Stimulated activated CD4-positive, alpha-beta T cell treated with anti-CD3 and anti-CD28 coated beads, Interleukin-4, amount 100 ng/mL, for 1 hour (primary cell): ENCODE measurements at regions not wholly inside any gene's neighbourhood (a gene's known extent, or its start where the extent isn't known, plus 50 kb on each side); places are given as distances from the start of the nearest gene placed in this dataset.
"Not testable (repeated sequence)": the region's sequence is repeated elsewhere in the genome, so short reads cannot be mapped to it uniquely, and the experiment has no call there.

Experiments used
- DNase-seq: peaks from one replicate; pipeline ENCODE4 v3.0.0-alpha.2; 2020

DNA sequence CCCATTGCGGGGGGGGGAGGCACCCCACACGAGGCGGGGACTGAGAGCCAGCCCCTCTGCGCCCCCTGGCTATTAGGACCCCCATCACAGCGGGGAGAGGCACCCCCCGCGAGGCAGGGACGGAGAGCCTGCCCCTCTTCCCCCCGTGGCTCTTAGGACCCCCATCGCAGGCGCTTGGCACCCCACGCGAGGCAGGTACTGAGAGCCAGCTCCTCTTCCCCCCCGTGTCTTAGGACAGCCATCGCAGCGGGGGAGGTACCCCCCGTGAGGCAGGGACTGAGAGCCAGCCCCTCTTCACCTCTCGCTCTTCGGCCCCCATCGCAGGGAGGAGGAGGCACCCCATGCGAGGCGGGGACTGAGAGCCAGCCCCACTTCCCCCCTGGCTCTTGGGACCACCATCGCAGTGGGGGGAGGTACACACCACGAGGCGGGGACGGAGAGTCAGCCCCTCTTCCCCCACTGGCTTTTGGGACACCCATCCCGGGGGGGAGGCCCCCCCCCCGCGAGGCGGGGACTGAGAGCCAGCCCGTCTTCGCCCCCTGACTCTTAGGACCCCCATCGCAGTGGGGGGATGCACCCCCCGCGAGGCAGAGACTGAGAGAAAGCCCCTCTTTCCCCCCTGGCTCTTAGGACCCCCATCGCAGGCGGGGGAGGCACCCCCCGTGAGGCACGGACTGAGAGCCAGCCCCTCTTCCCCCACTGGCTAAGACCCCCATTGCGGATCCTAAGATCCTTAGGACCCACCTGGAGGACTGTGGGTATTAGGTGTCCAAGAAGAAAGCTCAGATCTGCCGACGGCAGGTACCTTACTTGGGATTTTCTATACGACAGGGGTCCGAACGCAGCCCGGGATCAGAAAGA lies 198.6 kb upstream of the PZP start:
- no peak for DNase-seq

DNA sequence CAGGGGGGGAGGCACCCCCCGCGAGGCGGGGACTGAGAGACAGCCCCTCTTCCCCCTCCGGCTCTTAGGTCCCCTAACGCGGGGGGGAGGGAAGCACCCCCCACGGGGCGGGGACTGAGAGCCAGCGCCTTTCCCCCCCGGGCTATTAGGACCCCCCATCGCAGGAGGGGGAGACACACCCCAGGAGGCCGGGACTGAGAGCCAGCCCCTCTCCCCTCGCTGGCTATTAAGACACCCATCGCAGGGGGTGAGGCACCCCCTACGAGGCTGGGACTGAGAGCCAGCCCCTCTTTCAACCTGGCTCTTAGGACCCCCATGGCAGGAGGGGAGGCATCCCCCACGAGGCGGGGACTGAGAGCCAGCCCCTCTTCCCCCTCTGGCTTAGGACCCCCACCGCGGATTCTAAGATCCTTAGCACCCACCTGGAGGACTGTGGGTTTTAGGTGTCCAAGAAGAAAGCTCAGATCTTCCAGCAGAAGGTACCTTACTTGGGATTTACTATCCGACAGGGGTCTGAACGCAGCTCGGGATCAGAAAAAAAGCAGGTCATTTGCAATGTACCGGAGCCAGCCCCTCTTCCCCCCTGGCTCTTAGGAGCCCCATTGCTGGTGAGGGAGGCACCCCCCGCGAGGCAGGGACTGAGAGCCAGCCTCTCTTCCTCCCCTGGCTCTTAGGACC lies 197.8 kb upstream of the PZP start:
- DNase-seq = no peak

DNA sequence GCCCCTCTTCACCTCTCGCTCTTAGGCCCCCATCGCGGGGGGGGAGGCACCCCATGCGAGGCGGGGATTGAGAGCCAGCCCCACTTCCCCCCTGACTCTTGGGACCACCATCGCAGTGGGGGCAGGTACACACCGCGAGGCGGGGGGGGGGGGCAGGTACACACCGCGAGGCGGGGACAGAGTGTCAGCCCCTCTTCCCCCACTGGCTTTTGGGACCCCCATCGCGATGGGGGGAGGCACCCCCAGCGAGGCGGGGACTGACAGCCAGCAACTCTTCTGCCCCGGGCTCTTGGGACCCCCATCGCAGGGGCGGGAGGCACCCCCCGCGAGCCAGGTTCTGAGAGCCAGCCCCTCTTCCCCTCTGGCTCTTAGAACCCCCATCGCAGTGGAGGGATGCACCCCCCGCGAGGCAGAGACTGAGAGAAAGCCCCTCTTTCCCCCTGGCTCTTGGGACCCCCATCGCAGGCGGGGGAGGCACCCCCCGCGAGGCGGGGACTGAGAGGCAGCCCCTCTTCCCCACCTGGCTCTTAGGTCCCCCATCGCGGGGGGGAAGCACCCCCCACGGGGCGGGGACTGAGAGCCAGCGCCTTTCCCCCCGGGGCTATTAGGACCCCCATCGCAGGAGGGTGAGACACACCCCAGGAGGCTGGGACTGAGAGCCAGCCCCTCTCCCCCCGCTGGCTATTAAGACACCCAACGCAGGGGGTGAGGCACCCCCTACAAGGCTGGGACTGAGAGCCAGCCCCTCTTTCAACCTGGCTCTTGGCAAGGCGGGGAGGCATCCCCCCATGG lies 196.5 kb upstream of the PZP start:
- DNase-seq = peak; percentile 13

DNA sequence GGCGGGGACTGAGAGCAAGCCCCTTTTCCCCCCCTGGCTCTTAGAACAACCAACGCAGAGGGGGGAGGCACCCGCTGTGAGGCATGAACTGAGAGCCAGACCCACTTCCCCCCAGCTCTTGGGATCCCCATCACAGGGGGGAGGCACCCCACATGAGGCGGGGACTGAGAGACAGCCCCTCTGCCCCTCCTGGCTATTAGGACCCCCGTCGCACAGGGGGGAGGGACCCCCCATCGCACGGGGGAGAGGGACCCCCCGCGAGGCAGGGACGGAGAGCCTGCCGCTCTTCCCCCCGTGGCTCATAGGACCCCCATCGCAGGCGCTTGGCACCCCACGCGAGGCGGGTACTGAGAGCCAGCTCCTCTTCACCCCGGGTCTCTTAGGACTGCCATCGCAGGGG lies 195.8 kb upstream of the PZP start:
- no peak for DNase-seq

DNA sequence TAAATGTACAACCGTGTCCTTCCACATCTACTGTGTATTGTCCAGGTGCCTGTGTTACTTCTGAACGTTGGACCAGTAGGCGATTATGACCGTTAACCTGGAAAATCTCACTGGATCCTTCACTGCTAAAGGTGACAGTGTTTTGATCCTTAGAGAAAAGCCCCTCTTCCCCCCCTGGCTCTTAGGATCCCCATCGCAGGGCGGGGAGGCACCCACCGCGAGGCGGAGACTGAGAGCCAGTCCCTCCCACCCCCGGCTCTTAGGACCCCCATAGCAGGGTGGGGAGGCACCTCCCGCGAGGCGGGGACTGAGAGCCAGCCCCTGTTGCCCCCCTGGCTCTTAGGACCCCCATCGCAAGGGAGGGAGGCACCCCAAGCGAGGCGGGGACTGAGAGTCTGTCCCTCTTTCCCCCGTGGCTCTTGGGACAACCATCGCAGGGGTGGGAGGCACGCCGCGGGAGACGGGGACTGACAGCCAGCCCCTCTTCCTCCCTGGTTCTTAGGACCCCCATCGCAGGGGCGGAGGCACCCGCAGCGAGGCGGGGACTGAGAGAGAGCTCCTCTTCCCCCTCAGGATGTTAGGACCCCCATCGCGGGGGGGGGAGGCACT lies 194.3 kb upstream of the PZP start:
- DNase-seq = not testable (repeated sequence)

DNA sequence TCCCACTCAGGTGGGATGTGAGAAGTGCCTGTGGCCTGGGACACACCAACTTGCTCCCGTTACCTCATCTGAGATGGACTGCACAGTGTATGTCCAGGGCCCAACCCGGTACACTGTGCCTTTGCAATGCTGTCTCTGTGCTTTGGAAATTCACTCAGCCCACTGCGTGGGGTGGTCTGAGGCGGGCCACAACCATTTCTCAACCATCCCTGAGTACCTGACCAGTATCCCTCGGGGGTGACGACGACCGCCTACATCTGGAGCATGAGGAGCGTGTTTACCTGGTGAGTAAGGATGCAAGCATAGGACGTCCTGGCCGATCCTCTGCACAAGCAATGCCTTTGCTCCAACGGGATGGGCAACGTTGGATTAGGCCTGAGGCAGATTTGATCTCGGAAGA lies 188.2 kb upstream of the PZP start:
- not testable (repeated sequence) for DNase-seq

DNA sequence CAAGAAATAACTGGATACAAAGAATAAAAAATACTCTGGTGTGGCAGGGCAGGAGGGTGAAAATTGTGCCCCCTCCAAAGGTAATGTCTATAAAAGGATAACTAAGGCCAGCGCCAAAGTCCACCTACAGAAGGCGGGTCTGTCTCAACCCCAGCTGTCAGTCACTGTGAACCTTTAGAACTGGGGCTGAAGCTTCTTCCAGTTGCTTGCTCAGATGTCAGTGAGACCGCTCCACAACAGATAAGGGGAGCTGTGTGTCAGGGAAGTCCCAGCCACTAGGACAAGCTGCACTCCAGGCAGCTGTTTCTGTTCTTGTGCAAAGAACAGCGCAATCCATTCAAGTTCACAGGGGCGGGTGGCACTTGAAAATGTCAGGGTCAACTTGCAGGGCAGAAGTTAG lies 187.0 kb upstream of the PZP start:
- DNase-seq = not testable (repeated sequence)

DNA sequence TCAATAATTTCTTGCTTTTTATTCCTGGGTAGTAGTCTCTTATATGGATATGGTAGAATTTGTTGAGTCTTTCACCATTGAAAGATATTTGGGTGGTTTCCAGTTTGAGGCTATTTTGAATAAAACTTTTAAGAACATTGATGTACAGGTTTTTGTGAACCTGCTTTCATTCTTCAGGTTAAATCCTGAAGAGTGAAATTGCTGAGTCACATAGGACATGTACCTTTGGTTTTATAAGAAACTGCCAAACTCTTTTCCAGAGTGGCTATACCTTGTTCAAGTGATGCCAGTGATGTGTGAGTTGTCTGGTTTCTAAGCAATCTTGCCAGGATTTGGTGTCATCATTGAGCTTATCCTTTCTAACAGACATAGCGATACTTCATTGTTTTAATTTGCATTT lies 184.6 kb upstream of the PZP start:
- DNase-seq = no peak

DNA sequence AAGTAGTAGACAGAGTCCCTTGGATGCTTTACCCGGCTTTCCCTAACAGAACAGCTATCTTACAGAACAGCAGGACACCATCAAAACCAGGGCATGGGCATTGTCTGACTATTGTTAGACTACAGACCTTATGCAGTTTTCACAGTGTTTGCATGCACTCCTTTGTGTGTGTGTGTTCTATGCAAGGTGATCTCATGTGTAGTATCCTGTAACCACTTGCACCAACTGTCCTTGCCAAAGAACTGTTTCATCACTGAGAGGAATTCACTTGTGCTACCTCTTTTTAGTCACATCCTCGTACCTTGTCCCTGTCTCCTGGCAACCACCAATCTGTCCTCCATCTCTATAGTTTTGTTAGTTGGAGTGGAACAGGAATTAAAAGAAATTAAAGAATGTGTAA lies 183.6 kb upstream of the PZP start:
- DNase-seq = no peak

DNA sequence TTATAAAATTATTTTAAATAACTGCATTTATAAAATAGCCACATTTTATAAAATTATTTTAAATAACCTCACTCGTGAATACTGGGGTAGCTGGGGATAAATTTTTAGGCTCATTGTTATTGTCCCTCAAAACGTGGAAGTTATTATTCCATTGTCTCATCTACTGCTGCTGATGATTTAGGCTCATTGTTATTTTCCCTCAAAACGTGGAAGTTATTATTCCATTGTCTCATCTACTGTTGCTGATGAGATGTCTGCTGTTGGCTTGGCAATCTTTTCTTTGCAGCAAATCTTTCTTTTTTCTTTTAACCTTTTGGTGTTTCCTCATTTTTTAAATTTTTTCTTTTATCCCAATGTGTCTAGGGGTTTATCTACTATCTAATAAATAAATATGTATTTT lies 182.6 kb upstream of the PZP start:
- DNase-seq = no peak

DNA sequence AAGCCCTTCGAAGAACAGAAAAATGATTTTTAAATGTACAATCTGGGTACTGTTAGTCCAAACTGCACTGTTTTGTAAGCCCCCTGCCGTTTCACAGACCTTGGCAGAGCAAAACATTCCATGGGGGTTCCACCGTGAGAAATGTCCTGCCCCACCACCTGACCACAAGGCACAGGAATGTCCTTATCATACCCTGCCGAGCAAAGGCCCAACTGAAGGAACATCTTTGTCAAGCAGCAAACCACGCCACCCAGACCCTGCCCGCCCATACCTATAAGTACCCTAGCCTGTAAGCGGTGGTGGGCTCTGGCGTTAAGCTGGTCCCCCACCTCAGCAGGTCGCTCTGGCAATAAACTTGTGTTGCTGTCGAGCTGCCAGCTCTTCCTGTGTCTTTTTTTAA lies 181.6 kb upstream of the PZP start:
- no peak for DNase-seq

DNA sequence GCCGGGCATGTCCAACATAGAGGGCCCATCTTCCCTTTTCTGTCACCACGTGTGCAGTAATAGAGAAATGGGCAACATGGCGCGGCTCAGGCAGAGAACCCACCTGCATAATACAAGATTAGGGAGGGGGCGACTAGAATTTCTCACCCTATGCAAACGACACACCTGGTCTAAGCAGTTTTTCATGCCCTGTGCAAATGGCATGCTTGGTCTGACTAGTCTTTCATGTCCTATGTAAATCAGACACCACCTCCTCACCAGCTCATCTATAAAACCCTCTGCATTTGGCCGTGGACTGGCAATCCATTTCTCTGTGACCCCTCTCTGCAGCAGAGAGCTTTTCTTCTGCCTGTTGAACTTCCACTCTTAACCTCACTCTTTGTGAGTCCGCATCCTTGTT lies 180.2 kb upstream of the PZP start:
- DNase-seq = no peak

DNA sequence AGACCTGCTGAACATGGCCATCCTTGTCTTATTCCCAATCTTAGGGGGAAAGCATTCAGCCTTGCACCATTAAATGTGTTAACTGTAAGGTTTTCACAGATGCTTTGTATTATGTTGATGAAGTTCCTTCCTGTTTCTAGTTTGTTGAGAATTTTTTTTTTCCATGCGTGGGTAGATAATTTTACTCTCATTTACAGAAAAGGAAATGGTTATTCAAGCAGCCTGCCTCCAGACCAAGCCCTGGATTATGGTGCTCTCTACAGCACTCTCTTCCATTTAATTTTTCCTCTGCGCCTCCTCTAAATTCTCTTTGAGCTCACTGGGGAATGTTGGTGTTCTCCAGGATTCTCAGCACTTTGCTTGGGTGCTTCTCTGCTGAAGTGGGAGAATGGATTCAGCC lies 179.3 kb upstream of the PZP start:
- DNase-seq = no peak

DNA sequence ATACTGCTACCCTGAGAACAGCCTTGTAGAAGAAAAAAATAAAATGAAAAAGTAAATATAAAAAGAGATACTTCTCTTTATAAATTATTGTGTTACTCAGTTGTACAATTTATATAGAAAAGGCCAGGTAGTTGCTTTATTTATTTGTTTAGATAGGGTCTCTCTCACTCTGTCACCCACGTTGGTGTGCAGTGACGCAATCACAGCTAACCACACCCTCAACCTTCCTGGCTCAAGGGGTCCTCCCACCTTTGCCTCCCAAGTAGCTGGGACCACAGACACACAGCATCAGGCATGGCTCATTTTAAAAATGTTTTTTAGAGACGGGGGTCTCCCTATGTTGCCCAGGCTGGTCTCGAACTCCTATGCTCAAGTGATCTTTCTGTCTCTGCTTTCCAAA lies 175.4 kb upstream of the PZP start:
- no peak for DNase-seq

DNA sequence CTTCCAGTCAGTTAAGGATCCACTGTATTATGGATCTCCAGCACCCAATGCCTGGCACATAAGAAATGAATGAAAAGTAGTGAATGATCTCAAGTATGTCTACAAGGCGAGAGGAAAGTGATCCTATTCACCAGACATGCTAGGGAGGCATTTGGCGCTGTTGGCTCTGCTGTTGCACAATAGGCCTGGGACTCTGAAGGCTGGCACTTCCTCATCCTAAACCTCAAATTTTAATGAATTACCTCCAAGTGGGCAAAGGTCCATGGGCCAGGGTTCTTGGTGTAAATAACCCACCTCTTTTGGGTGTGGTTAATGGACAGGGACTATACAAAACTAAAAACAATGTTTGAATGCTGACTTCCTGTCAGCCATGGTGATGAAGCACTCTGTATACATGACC lies 173.4 kb upstream of the PZP start:
- DNase-seq = no peak

DNA sequence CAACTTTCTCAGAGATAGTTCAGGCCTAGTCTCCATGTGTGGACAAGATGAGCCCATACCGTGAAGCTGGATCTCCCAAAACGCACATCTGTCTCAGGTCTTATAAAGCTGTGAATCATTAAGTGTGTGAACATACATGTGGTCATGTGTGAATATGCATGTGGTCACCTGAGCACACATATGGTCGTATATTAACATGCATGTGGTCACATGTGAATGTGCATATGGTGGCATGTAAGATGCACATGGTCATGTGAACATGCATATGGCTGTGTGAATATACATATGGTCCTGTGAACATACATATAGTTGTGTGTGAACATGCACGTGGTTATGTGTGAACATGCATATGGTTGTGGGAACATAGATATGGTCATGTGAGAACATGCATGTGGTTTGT lies 172.5 kb upstream of the PZP start:
- DNase-seq = no peak

DNA sequence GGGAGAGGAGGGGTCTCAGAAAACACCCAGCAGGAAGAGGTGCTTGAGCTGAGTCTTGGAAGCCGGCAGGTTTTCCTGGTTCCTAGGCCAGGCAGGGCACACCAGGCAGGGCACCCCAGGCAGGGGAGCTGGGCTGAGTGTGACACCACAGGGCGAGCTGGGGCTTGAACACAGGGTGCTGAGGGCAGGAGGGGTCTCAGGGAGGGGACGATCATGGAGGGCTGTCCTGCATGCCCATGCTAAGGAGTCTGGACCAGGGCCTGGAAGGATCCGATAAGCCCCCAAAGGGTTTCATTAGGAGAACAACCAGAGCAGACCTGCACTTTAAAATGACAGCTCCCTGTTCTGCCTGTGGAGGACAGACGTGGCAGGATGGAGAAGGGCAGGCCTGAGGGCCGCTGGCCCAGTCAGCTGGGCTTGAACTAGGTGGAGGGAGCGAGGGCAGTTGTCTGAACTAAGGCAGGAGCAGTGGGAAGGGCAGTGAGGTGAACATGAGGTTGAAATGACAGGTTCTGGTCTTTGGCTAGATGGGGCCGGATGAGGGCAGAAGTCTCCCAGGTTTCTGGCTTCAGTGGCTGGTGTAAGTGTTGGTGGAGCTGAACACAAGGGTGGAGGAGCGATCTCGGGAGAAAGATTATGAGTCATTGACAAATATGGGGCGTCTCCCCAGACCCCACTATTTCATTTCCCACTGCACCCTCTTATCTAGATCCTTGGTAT lies 171.0 kb upstream of the PZP start:
- no peak for DNase-seq

DNA sequence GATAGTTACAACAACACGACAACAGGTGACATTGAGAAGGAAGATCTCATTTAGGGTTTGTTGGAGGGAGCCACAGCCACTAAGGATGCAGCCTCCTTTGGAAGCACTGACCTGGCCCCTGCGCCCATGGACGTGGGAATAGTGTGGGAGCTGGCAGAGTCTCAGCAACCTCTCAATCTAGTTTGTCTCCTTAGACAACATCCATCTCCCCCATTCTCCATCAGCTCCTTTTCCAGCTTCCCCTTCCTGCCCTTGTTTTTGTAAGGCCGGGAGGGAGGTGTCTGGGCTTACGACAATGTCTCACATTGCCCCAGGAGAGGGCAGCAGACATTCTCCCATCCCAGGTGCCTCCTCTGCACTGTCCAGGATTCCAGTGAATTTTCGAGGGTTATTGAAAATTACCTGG lies 170.2 kb upstream of the PZP start:
- DNase-seq = no peak

DNA sequence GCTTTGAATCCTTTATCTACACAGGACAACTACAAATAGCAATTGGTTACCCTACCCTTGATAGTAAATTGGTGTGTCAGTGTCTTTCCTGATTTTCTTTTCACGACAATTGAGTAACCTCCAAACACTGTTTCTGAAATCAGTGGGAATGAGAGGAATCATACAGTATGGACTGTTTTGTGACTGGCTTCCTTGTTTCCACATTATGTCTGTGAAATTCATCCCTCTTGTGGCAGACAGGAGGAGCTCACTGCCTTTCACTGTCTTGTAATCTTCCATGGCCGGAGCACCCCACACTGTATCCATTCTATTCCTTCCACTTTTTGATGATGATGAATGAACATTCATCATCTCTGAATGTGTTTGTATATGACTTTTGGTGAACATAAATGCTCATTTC lies 164.0 kb upstream of the PZP start:
- DNase-seq = no peak

DNA sequence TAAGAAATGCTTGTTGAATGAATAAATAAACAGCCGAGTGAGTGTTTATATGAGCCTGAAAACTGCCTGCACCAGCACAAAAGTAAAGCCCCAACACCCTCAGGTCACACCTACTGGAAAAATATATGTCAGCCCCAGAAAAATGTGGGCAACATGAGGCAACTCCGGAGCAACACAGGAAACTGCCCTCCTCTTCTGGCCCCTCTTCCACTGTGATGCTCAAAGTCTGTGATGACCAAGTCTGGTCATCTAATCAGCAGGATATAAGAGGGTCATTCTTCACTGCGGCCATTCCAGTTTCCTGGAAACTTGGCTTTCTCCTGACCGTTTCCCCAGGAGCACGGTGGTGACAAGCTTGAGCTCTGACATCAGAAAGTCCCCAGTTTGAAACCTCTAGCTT lies 159.6 kb upstream of the PZP start:
- no peak for DNase-seq

DNA sequence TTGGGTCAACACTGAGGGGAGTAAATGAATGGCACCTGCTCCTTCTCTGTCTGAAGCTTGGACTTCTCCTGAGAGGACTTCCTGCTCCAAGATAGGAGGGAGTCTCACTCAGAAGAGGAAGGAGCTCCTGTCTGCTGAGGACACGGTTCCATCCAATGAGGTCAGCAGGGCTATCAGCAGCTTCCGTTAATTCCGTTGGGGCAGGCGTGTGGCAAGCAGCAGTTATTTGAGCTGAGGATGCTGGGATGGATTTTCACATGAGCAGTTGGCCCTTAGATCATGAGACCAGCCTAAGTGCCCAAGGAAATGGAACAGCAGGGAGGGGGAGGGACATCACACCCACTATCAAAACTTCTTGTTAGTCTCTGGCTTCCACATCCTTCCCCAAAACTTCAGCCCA lies 159.0 kb upstream of the PZP start:
- DNase-seq = no peak

DNA sequence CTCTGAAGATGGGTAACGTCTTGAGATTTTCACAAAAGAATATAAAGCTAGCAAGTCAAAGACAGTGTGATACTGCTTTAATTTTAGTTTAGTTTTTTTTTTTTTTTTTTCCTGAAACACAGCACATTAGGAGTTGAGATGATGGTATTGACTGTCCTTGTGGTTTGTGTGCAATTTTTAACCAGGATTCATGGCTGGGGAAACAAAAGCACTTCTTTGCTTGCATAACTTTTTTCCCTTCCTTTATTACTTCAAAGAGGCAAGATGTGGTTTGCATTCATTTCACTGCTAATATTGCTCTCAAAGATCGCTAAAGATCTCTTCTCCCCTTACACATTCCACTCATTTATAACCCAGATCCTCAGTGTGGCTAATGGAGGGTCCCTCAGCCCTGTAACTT lies 157.1 kb upstream of the PZP start:
- DNase-seq = no peak
